Tibial nerve (tissue), 4 donors: ENCODE measurements at regions not wholly inside any gene's neighbourhood (a gene's known extent, or its start where the extent isn't known, plus 50 kb on each side); places are given as distances from the start of the nearest gene placed in this dataset.

ENCODE experiments used
- DNase-seq, 2 donors: peaks; one replicate each; pipeline ENCODE4 v3.0.0-alpha.2; 2019; ENCODE audit warnings: low spot score in 2 of 2
- H3K27ac ChIP-seq, 4 donors: fragments of 200-600 bp; sonication (generic) in 3 of 4; one replicate each; pipeline ENCODE4 v1.5.1; 2017 to 2019; ENCODE audit warnings: mild to moderate bottlenecking in 1 of 4
- H3K27me3 ChIP-seq, 2 donors: fragments of 200-600 bp; sonication (generic) in 1 of 2; one replicate each; pipeline versions ENCODE4 v1.5.1 to v1.6.0; 2017 to 2019
- H3K36me3 ChIP-seq, 3 donors: fragments of 200-600 bp; sonication (generic); one replicate each; pipeline ENCODE4 v1.5.1; 2018 to 2019
- H3K4me1 ChIP-seq, 4 donors: fragments of 200-600 bp; sonication (generic) in 3 of 4; one replicate each; pipeline ENCODE4 v1.5.1; 2017 to 2019
- H3K4me3 ChIP-seq, 4 donors: fragments of 200-600 bp; sonication (generic) in 3 of 4; one replicate each; pipeline ENCODE4 v1.5.1; 2017 to 2019; ENCODE audit warnings: mild to moderate bottlenecking in 1 of 4, moderate library complexity in 1 of 4
- H3K9me3 ChIP-seq, 4 donors: fragments of 200-600 bp; sonication (generic) in 3 of 4; one replicate each; pipeline ENCODE4 v1.5.1; 2017 to 2019
- CTCF ChIP-seq, 5 experiments: fragments of 200-600 bp in 3 of 5; fragments of 450-650 bp in 2 of 5; sonication (generic) in 3 of 5; IDR thresholded peaks; one replicate each; pipeline ENCODE4 v1.5.1; 2016 to 2019; ENCODE audit warnings: antibody characterized with exemption in 5 of 5, mild to moderate bottlenecking in 3 of 5, moderate library complexity in 2 of 5
- EP300 ChIP-seq, 2 donors: sonication (generic); formaldehyde crosslinking; IDR thresholded peaks; one replicate each; pipeline ENCODE4 v1.6.1; 2017; ENCODE audit warnings: antibody characterized with exemption in 2 of 2, mild to moderate bottlenecking in 1 of 2
- POLR2A ChIP-seq, 2 donors: fragments of 450-650 bp; IDR thresholded peaks; one replicate each; pipeline ENCODE4 v1.6.1; 2017; ENCODE audit warnings: antibody characterized with exemption in 2 of 2, mild to moderate bottlenecking in 2 of 2, moderate library complexity in 2 of 2
- WGBS, 2 donors: methylation state at CpG; one replicate each; pipeline ENCODE4 v1.1.5; 2018; 5-methylcytosine and 5-hydroxymethylcytosine counted together

- TF ChIP-seq CTCF (IDR thresholded peaks at IDR 0.05) (no peak), POLR2A (IDR thresholded peaks at IDR 0.05) (no peak), EP300 (IDR thresholded peaks at IDR 0.05) (no peak)
- H3K4me3 ChIP-seq, result no peak overlapping the region
- no peaks in the 10 kb centered on the region for H3K27me3 ChIP-seq
- H3K36me3 ChIP-seq, result no peaks in the 10 kb centered on the region
- no peak overlapping the region for H3K27ac ChIP-seq
- H3K4me1 ChIP-seq, result no peaks in the 10 kb centered on the region
- DNase-seq, result no peak
- H3K9me3 ChIP-seq, result peaks cover 0 to 9% (median 0%) of the 10 kb centered on the region in 4 donors
- WGBS, 2 donors, result 55 to 60% methylated on average over 16 of the region's 16 CpGs
Observed at GRCh38 chr18:78624646-78625279, 354.9 kb upstream of the SALL3 start.

- Histone ChIP-seq H3K36me3 (no peaks in the 10 kb centered on the region), H3K27ac (no peak overlapping the region), H3K27me3 (no peaks in the 10 kb centered on the region), H3K4me3 (no peak overlapping the region), H3K9me3 (peaks cover 0 to 15% (median 0%) of the 10 kb centered on the region in 4 donors), H3K4me1 (no peaks in the 10 kb centered on the region)
- 48 to 56% methylated on average over 5 of the region's 5 CpGs for WGBS, 2 donors
- TF ChIP-seq POLR2A (IDR thresholded peaks at IDR 0.05), result no peak
- TF ChIP-seq CTCF (IDR thresholded peaks at IDR 0.05), result no peak
- DNase-seq, result no peak
Observed at GRCh38 chr18:78625847-78626246, 353.8 kb upstream of the SALL3 start.

- no peaks in the 10 kb centered on the region for H3K27me3 ChIP-seq
- H3K4me1 ChIP-seq, result no peaks in the 10 kb centered on the region
- no peak for DNase-seq
- peaks cover 0 to 15% (median 0%) of the 10 kb centered on the region in 4 donors for H3K9me3 ChIP-seq
- no peak overlapping the region for H3K27ac ChIP-seq
- H3K36me3 ChIP-seq, result no peaks in the 10 kb centered on the region
- no peak overlapping the region for H3K4me3 ChIP-seq
- 69 to 78% methylated on average over 20 to 21 of the region's 21 CpGs for WGBS, 2 donors
- no peak for TF ChIP-seq EP300 (IDR thresholded peaks at IDR 0.05)
- TF ChIP-seq POLR2A (IDR thresholded peaks at IDR 0.05), result no peak
- TF ChIP-seq CTCF (IDR thresholded peaks at IDR 0.05), result no peak
Observed at GRCh38 chr18:78627551-78628346, 351.9 kb upstream of the SALL3 start.

- Histone ChIP-seq H3K4me3 (no peak overlapping the region), H3K27me3 (no peaks in the 10 kb centered on the region), H3K4me1 (no peaks in the 10 kb centered on the region), H3K36me3 (no peaks in the 10 kb centered on the region), H3K27ac (no peak overlapping the region), H3K9me3 (peaks cover 0 to 15% (median 0%) of the 10 kb centered on the region in 4 donors)
- WGBS, 2 donors, result 92 to 93% methylated on average over 15 of the region's 15 CpGs
- TF ChIP-seq POLR2A (IDR thresholded peaks at IDR 0.05), result no peak
- no peak for TF ChIP-seq CTCF (IDR thresholded peaks at IDR 0.05)
- TF ChIP-seq EP300 (IDR thresholded peaks at IDR 0.05), result no peak
- DNase-seq, result no peak
Observed at GRCh38 chr18:78629426-78629825, 350.2 kb upstream of the SALL3 start.

GRCh38 chr18:78630356-78630755, 349.3 kb upstream of the SALL3 start:
- Histone ChIP-seq H3K36me3 (no peaks in the 10 kb centered on the region), H3K27ac (no peak overlapping the region), H3K4me3 (no peak overlapping the region), H3K4me1 (no peaks in the 10 kb centered on the region), H3K27me3 (no peaks in the 10 kb centered on the region), H3K9me3 (peaks cover 0 to 15% (median 0%) of the 10 kb centered on the region in 4 donors)
- 77 to 79% methylated on average over 17 of the region's 17 CpGs for WGBS, 2 donors
- no peak for TF ChIP-seq CTCF (IDR thresholded peaks at IDR 0.05)
- TF ChIP-seq POLR2A (IDR thresholded peaks at IDR 0.05), result no peak
- DNase-seq, result no peak
